IMR-90 (cell line): ENCODE measurements at regions not wholly inside any gene's neighbourhood (a gene's known extent, or its start where the extent isn't known, plus 50 kb on each side); places are given as distances from the start of the nearest gene placed in this dataset.

Experiments
- ATAC-seq: fragments of 200-7000 bp; cut with Tn5 transposase; 2 replicates; pipeline ENCODE4 v1.9.1; 2020; ENCODE audit warnings: low read depth, mild to moderate bottlenecking, moderate library complexity
- BruUV-seq: library from RNA; stranded (reverse); fragments of 400-500 nt; replicated peaks from 2 replicates; lab custom pipeline; 2021; lab: Mats Ljungman, UMichigan
- CTCF ChIA-PET: fragments of 300-600 bp; formaldehyde crosslinking; extraction: SDS; loops from one replicate; lab custom pipeline; 2021; ENCODE audit warnings: antibody characterized with exemption; lab: Yijun Ruan, JAX
- POLR2A ChIA-PET: fragments of 300-600 bp; sonication (Branson Sonifier 250); formaldehyde crosslinking; loops from one replicate; lab custom pipeline; 2022; ENCODE audit warnings: antibody characterized with exemption; ENCODE audit not compliant: unreplicated experiment; lab: Charles Lee
- DNase-seq: peaks from one replicate; pipeline ENCODE4 v3.0.0; 2013
- H2AFZ ChIP-seq: replicated peaks from 2 replicates; pipeline ENCODE3; 2013; ENCODE audit warnings: low read length, mild to moderate bottlenecking; ENCODE audit not compliant: poor library complexity
- H2AK5ac ChIP-seq: 2 replicates; pipeline ENCODE4 v1.6.1; 2013; ENCODE audit warnings: low read depth, low read length, inconsistent platforms
- H2AK9ac ChIP-seq: replicated peaks from 2 replicates; pipeline ENCODE3; 2013; ENCODE audit warnings: mild to moderate bottlenecking, low read depth, low read length, moderate library complexity; ENCODE audit not compliant: poor library complexity
- H2BK120ac ChIP-seq: 2 replicates; pipeline ENCODE4 v1.6.1; 2013; ENCODE audit warnings: low read depth, low read length, inconsistent platforms
- H2BK15ac ChIP-seq: 3 replicates; pipeline ENCODE4 v1.6.1; 2013; ENCODE audit warnings: low read depth, low read length, inconsistent platforms
- H2BK20ac ChIP-seq: 2 replicates; pipeline ENCODE4 v1.6.1; 2013; ENCODE audit warnings: low read depth, mild to moderate bottlenecking, inconsistent platforms, low read length, moderate library complexity
- H2BK5ac ChIP-seq: 2 replicates; pipeline ENCODE4 v1.6.1; 2013; ENCODE audit warnings: mild to moderate bottlenecking, low read depth, low read length, inconsistent platforms; ENCODE audit not compliant: poor library complexity, severe bottlenecking
- H3K14ac ChIP-seq: replicated peaks from 2 replicates; pipeline ENCODE4 v1.6.1; 2013; ENCODE audit warnings: low read depth, low read length, inconsistent platforms
- H3K18ac ChIP-seq: 2 replicates; pipeline ENCODE4 v1.6.1; 2013; ENCODE audit warnings: low read depth, low read length, control low read depth
- H3K23ac ChIP-seq: 2 replicates; pipeline ENCODE4 v1.6.1; 2013; ENCODE audit warnings: low read depth, low read length, inconsistent platforms
- H3K27ac ChIP-seq: 2 replicates; pipeline ENCODE4 v1.5.1; 2013; ENCODE audit warnings: mild to moderate bottlenecking, control low read depth, low read length; ENCODE audit not compliant: insufficient read depth
- H3K27me3 ChIP-seq: 2 replicates; pipeline ENCODE4 v1.6.1; 2013; ENCODE audit warnings: low read length; ENCODE audit not compliant: control insufficient read depth, insufficient read depth
- H3K36me3 ChIP-seq: 2 replicates; pipeline ENCODE4 v1.6.1; 2013; ENCODE audit warnings: low read length, mixed read lengths; ENCODE audit not compliant: control insufficient read depth, insufficient read depth
- H3K4ac ChIP-seq: 2 replicates; pipeline ENCODE4 v1.6.1; 2013; ENCODE audit warnings: low read depth, low read length, inconsistent platforms
- H3K4me1 ChIP-seq: 2 replicates; pipeline ENCODE4 v1.6.1; 2013; ENCODE audit warnings: low read length, mixed read lengths; ENCODE audit not compliant: control insufficient read depth, insufficient read depth
- H3K4me2 ChIP-seq: 2 replicates; pipeline ENCODE4 v1.6.1; 2013; ENCODE audit warnings: low read depth, mild to moderate bottlenecking, control low read depth, low read length, moderate library complexity
- H3K4me3 ChIP-seq: 2 replicates; pipeline ENCODE4 v1.5.1; 2013; ENCODE audit warnings: low read depth, mild to moderate bottlenecking, control low read depth, low read length, moderate library complexity; ENCODE audit not compliant: insufficient read depth
- H3K56ac ChIP-seq: 2 replicates; pipeline ENCODE4 v1.6.1; 2013; ENCODE audit warnings: low read length, inconsistent platforms; ENCODE audit not compliant: insufficient read depth; ENCODE audit errors: extremely low read depth
- H3K79me1 ChIP-seq, 2 experiments: 2 replicates each; pipeline ENCODE4 v1.6.1; 2013; ENCODE audit warnings: low read length in 2 of 2, inconsistent platforms in 1 of 2, low read depth in 1 of 2
- H3K9ac ChIP-seq: 2 replicates; pipeline ENCODE4 v1.6.1; 2013; ENCODE audit warnings: low read depth, low read length, control low read depth
- H3K9me1 ChIP-seq: 2 replicates; pipeline ENCODE4 v1.6.1; 2013; ENCODE audit warnings: low read length, inconsistent platforms; ENCODE audit not compliant: insufficient read depth
- H3K9me3 ChIP-seq: 2 replicates; pipeline ENCODE4 v1.6.1; 2013; ENCODE audit warnings: low read length; ENCODE audit not compliant: control insufficient read depth, insufficient read depth
- H4K20me1 ChIP-seq: 2 replicates; pipeline ENCODE4 v1.6.1; 2013; ENCODE audit warnings: low read length, inconsistent platforms; ENCODE audit not compliant: insufficient read depth
- H4K5ac ChIP-seq: 2 replicates; pipeline ENCODE4 v1.6.1; 2013; ENCODE audit warnings: mild to moderate bottlenecking, low read depth, low read length, control low read depth
- H4K8ac ChIP-seq, 2 experiments: 2 replicates each; pipeline ENCODE4 v1.6.1; 2013; ENCODE audit warnings: low read depth in 2 of 2, low read length in 2 of 2, control low read depth in 1 of 2, inconsistent platforms in 1 of 2
- H4K91ac ChIP-seq: 2 replicates; pipeline ENCODE4 v1.6.1; 2013; ENCODE audit warnings: low read depth, low read length, inconsistent platforms; ENCODE audit not compliant: insufficient read depth
- CEBPB ChIP-seq: IDR thresholded peaks from 2 replicates; pipeline ENCODE4 v1.6.1; 2012; ENCODE audit warnings: low read depth, low read length, improper control_type of control experiment
- CHD1 ChIP-seq: IDR thresholded peaks from 2 replicates; pipeline ENCODE4 v1.6.1; 2012; ENCODE audit warnings: low read depth, low read length, improper control_type of control experiment
- CTCF ChIP-seq: conservative IDR thresholded peaks from 2 replicates; pipeline ENCODE4 v1.5.1; 2012; ENCODE audit warnings: mild to moderate bottlenecking, low read depth, low read length, improper control_type of control experiment
- ELK1 ChIP-seq: fragments of 150-350 bp; IDR thresholded peaks from 2 replicates; pipeline ENCODE4 v1.6.1; 2016; ENCODE audit warnings: low read depth, mild to moderate bottlenecking, low read length, moderate library complexity, borderline replicate concordance
- FOS ChIP-seq: fragments of 150-350 bp; IDR thresholded peaks from 2 replicates; pipeline ENCODE4 v1.6.1; 2016; ENCODE audit warnings: low read depth, low read length
- MAFK ChIP-seq: IDR thresholded peaks from 2 replicates; pipeline ENCODE4 v1.6.1; 2012; ENCODE audit warnings: low read depth, low read length, improper control_type of control experiment
- MAZ ChIP-seq: IDR thresholded peaks from 2 replicates; pipeline ENCODE4 v1.6.1; 2012; ENCODE audit warnings: low read depth, mild to moderate bottlenecking, low read length, improper control_type of control experiment, moderate library complexity, borderline replicate concordance
- MXI1 ChIP-seq: IDR thresholded peaks from 2 replicates; pipeline ENCODE4 v1.6.1; 2012; ENCODE audit warnings: low read depth, mild to moderate bottlenecking, low read length, moderate library complexity, borderline replicate concordance
- NFE2L2 ChIP-seq: fragments of 150-350 bp; IDR thresholded peaks from 2 replicates; pipeline ENCODE4 v1.6.1; 2016; ENCODE audit warnings: low read depth, mild to moderate bottlenecking, low read length
- RAD21 ChIP-seq: IDR thresholded peaks from 2 replicates; pipeline ENCODE4 v1.6.1; 2012; ENCODE audit warnings: low read length, improper control_type of control experiment
- RFX5 ChIP-seq: IDR thresholded peaks from 2 replicates; pipeline ENCODE4 v1.8.0; 2012; ENCODE audit warnings: low read depth, mild to moderate bottlenecking, low read length, moderate library complexity
- SMC3 ChIP-seq: fragments of 150-350 bp; IDR thresholded peaks from 2 replicates; pipeline ENCODE4 v1.6.1; 2016; ENCODE audit warnings: low read depth, mild to moderate bottlenecking, antibody characterized with exemption, low read length, moderate library complexity
- WGBS, 2 experiments: methylation state at CpG; one replicate each; pipeline versions ENCODE4 v1.1.5 to v1.1.7; 2013; ENCODE audit warnings: missing lambda C conversion rate in 2 of 2; ENCODE audit not compliant: insufficient read length in 1 of 2; ENCODE audit errors: extremely low coverage in 2 of 2; 5-methylcytosine and 5-hydroxymethylcytosine counted together
- dilution Hi-C: fragments of 300-500 bp; cut with HindIII; formaldehyde crosslinking; loops from one replicate; pipeline ENCODE4 v1.14.3; 2018; ENCODE audit warnings: low sequenced_read_pairs; ENCODE audit not compliant: unreplicated experiment
- in situ Hi-C: fragments of 300-500 bp; cut with MboI; formaldehyde crosslinking; loops from 3 replicates; pipeline ENCODE4 v1.14.3; 2019; ENCODE audit warnings: low sequenced_read_pairs, inconsistent platforms, mixed read lengths
- intact Hi-C: fragments of 100-400 bp; cut with micrococcal nuclease; formaldehyde crosslinking; loops from 2 replicates; pipeline ENCODE4 v1.10.0; 2022

- no peaks in the 10 kb centered on the region for H3K9me1 ChIP-seq
- H3K9ac ChIP-seq: no peak overlapping the region
- H3K4me1 ChIP-seq: no peaks in the 10 kb centered on the region
- no peaks in the 10 kb centered on the region for H3K36me3 ChIP-seq
- no peak for TF ChIP-seq NFE2L2
- TF ChIP-seq ELK1: no peak
- no peak for TF ChIP-seq MAFK
- no peak for TF ChIP-seq RFX5
- no peak for TF ChIP-seq RAD21
- TF ChIP-seq MXI1: no peak
- TF ChIP-seq CEBPB: no peak
- no peak for TF ChIP-seq CHD1
- no peak for TF ChIP-seq CTCF
- no peak for TF ChIP-seq SMC3
- no peak for TF ChIP-seq FOS
- no peak for TF ChIP-seq MAZ
- no peak overlapping the region for H4K91ac ChIP-seq
- no peaks in the 10 kb centered on the region for H3K27me3 ChIP-seq
- H3K18ac ChIP-seq: no peak overlapping the region
- intact Hi-C loops: no loop called here
- ChIA-PET POLR2A (no interaction called here), CTCF (no interaction called here)
- in situ Hi-C loops: no loop called here
- H2BK15ac ChIP-seq: no peak overlapping the region
- no peak overlapping the region for H2AK9ac ChIP-seq
- no peak overlapping the region for H2AK5ac ChIP-seq
- H2BK20ac ChIP-seq: no peak overlapping the region
- H4K8ac ChIP-seq: no peak overlapping the region
- WGBS, 2 experiments: 100% methylated on average over 1 of the region's 11 CpGs; no CpG with 5 or more reads in 1 of the 2 experiments
- no peak overlapping the region for H4K5ac ChIP-seq
- H2AFZ ChIP-seq: no peak overlapping the region
- DNase-seq (no peak), ATAC-seq (no peak)
- H3K4me3 ChIP-seq: no peak overlapping the region
- H3K79me1 ChIP-seq: no peaks in the 10 kb centered on the region
- dilution Hi-C loops: no loop called here
- H2BK5ac ChIP-seq: no peak overlapping the region
- H2BK120ac ChIP-seq: no peak overlapping the region
- H3K56ac ChIP-seq: no peak overlapping the region
- no peaks in the 10 kb centered on the region for H4K20me1 ChIP-seq
- BruUV-seq: no TSS peak
- no peak overlapping the region for H3K27ac ChIP-seq
- H3K4ac ChIP-seq: no peak overlapping the region
- no peak overlapping the region for H3K23ac ChIP-seq
- H3K9me3 ChIP-seq: peaks cover 5% of the 10 kb centered on the region
- no peak overlapping the region for H3K4me2 ChIP-seq
- no peak overlapping the region for H3K14ac ChIP-seq
Measured at GRCh38 chr13:67996101-67996500, 766.0 kb upstream of the PCDH9 start.
